Cerebellar cortex (tissue), 1 donor: ENCODE measurements at regions not wholly inside any gene's neighbourhood (a gene's known extent, or its start where the extent isn't known, plus 50 kb on each side); places are given as distances from the start of the nearest gene placed in this dataset.

Experiments used
- DNase-seq: peaks from one replicate; pipeline ENCODE4 v3.0.0-alpha.2; 2015; ENCODE audit warnings: low spot score

DNA sequence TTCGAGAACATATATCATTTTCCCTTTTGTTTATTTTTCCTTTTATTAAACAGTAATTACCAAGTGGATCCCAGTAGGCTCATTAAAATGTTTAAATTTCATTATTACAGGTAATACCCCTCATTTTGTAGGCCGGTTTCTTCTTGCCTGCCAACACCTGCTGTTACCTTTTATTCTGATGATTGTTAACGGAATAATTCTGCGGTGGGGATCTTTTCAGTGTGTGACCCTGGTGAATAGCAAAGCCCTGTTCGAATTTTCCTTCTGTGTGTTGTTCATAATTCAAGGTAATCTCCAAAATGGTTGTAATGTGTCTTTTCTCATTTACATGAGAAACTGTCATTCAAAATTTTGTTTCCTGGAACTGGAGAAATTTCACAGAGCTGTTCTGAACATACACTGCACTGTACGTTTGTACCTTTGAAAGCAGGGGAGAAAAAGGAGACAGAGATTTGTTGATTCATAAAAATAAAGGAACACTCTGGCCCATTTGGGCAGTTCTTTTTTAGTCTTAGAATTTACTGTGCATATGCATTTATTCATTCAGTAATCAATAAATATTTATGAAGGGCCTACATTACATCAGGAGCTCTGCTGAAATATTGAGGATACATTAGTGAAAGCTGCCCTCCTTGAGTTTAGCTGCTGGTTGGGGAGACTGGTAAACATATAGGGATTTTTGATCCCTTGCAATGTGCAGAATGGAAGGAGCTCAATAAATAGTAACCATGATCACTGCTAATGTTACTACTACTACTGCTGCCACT, 502.0 kb downstream of the QKI start:
- DNase-seq = no peak

DNA sequence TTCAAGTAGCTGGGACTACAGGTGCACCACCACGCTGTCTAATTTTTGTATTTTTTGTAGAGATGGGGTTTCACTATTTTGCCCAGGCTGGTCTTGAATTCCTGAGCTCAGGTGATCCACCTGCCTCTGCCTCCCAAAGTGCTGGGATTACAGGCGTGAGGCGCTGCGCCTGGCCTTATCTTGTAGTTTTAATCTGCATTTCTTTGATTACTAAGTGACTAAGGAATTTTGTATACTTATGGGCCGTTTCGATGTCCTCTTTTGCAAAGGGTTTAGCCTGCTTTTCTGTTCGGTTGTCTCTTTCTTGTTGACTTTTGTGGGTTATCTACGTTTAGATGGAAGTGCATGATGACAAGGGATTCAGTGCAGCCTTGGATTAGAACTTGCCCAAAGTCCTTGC, 500.6 kb downstream of the QKI start:
- no peak for DNase-seq

DNA sequence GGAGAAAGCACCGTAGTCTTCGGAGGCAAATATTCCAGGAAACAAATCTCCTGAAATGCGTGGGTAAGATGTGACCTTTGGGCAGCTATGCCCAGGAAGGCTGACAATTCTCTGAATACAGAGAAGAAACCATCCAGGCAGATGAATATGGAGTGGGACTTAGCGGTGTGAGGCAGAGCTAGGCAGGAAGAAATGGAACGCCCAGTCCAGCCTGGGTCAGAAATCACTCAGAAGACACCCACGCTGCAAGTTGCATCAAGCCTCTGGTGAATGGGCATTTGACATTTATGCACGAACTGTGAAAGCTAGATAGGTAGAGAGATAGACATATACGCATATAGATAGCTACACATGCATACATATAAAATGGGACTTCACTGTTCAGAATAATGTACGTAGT, 498.5 kb downstream of the QKI start:
- no peak for DNase-seq

DNA sequence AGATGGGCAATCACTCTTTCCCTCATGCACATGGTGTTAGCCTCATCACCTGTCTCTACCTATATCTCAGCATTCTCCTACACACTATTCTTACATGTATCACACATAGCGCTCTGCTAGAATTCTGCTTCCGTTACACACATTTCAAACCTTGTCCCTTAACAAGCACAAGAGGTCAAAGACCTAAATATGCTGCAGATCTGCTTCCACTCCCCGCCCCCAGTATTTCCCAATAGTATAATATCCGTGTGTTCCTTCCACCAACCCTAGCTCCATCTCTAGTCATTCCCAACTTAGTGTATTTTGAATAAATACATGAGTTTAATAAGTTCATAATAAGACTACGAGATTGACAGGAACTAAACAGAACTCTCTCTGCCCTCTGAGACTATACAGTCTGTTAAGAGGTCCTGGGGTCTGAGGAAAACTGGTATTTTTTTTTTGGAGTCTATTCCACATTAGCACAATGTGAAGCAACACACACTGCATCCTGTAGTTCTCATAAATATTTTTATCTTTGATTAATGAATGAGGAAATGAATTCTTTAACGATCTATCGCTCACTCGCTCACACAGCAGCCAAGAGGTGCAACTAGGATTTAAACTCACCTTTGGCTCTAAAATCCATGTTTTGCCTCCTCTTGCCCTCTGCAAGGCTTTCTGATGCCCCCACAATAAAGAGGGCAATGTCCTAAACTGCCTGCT, 491.6 kb downstream of the QKI start:
- no peak for DNase-seq

DNA sequence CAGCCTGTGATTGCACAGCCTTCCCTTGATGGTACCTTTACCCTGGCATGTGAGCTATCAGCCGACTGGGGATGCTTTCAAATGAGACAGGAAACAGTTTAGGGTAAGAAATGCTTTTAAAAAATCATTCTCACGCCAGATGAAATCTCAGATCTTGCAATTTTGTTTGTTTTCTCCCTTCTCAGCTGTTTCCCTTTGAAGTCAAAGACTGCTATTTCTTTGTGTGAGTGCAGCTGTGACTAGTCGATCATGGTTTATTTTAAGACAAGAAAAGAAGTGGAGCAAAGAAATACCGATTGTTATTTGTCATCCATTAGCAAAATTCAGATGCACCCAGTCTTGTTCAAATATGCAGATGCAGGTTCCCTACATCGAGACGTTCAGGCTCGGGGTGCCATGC, 489.7 kb downstream of the QKI start:
- DNase-seq = no peak

DNA sequence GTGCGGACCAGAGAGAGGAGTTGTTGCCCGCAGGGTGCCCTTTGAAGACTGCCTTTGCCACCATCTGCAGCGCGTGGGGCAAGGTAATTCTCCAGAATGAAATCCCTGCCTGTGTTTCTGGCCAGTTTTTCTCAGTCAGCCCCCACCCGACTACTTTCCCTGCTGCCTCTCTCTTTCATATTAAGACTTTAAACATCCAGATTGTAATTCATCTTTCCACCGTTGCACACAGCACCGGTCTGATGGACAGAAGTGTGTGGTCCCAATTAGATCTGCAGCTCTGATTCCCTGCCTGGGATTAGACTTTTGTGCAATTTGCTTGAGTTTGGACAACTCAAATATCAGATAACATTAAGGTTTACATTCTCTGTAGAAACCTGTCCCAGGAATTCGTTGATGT, 489.0 kb downstream of the QKI start:
- DNase-seq = no peak

DNA sequence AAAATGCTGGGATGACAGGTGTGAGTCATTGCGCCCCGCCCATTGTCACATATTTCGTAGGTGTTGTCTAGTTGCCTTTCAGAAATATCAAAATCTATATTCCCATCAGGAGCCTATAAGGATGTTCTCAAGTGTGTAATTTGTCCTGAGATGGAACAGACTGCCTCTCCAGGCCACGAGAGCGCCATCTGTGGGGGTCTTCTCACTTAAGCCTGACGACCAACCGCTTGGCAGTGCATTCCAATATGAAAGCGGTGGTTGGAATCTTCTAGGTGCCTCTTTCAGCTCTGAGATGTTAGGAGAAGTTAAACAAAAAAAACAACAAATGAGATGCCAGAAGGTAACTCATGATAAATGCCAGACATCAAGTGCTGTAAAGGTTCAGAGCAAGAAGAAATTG, 488.5 kb downstream of the QKI start:
- no peak for DNase-seq

DNA sequence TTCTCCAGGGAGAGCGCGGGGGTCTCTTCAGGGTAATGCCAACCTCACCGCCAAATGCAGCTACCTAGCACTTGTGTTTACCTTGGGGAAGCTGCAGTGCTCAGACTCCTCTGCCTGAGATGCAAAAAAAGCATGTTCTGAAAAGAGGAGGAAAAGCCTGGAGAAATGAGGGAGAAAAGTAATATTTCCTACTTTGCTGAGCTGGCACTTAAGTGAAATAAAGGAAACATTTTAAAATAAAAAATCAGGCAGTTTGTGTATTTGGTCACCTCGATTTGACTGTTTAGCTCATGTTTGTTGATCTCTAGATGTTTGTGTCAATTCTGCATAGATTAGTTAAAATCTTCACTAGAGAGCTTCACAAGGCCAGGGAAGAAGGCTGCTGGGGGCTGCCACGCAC, 487.2 kb downstream of the QKI start:
- DNase-seq = no peak

DNA sequence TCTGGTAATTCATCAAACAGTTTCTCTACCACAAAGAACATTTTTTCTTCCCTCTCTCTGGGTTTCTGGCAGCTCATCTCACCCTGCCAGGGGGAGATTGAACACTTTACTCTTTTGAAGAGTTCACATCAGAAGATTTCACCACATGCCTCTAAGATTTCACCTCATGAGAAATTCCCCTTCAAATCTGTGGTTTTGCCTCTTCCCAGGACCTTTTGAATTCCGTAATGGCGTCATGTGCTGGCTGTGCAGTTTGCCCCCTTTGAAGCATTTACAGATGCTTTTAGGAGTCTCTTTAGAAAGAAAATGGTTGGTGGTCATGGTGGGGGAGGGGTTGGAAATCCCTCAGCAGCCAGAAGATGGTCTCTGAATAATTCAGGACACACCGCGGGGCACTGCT, 486.1 kb downstream of the QKI start:
- DNase-seq = no peak

DNA sequence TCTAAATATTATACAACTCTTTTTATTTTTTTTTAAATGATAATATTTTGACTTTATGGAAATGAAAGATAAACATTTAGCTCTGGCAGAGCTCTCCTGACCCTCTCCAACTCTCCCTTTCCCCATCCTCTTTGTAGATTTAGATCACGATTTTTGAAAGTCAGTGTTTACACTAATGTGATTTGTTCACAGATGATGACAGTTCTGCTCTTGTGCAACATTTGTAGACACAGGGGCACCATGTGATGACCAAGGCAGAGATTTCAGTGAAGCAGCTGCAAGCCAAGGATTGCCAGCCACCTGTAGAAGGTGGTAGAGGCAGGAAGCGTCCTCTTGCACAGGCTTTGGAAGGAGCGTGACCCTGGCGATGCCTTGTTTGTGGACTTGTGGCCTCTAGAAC, 483.2 kb downstream of the QKI start:
- DNase-seq = no peak

DNA sequence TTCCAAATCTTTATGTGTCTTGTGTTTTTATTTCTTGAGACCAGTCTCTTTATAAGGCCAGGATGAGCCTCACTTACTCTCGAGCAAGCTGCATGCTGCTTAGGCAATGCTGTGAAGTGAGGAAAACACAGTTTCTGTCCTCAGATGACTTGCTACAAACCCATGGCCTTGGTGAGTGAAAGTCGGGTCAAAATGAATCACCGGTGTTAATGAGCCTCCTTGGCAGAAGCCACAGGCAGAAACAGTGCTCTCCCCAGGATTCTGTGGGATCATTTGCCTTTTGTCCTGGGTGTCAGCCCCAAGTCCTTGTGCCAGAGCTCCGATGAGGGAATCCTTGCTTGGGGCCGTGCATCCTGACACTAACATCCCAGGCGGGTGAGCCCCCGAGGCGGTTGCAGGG, 482.5 kb downstream of the QKI start:
- DNase-seq = no peak

DNA sequence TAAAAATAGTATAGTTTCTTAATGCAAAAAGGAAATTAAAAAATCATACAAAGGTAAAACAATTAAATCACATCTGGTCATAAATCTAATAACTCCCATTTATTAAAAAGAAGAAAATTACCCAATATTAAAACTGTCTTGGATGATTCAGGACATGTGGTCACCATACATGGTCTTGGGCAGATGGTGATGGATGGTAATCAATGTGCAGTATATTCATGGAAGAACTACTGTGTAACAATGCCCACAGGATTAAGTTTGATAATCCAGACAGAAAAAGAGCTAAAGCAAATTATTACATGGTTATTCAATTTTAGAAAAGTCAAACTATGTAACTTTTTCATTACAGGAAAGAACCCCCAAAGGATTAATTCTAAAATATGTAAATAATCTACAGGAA, 480.6 kb downstream of the QKI start:
- DNase-seq = no peak

DNA sequence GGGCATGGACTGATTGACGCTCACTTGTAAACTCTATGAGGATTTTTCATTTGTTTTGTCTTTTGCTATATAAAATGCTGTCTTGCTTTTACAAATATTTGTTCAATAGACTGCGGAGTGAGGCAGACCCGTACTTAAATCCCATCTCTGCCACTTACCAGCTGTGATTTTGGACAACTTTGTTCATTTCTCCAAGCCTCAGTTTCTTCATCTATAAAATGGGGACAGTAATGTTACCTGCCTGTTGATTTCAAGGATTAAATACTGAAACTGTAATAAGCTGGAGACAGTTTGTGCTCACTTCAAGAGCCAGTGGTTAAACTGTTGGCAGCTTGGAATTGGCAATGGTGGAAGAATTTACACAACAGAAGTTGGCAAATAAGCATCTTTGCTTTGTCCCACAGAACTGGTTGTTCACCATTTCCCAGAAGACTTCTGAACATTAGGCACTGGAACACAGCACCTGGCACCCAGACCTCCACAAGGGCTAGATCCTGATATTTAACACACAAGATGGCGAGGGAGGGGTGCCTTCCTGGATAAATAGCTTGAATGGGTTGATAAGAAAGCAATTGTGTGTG, 479.2 kb downstream of the QKI start:
- no peak for DNase-seq

DNA sequence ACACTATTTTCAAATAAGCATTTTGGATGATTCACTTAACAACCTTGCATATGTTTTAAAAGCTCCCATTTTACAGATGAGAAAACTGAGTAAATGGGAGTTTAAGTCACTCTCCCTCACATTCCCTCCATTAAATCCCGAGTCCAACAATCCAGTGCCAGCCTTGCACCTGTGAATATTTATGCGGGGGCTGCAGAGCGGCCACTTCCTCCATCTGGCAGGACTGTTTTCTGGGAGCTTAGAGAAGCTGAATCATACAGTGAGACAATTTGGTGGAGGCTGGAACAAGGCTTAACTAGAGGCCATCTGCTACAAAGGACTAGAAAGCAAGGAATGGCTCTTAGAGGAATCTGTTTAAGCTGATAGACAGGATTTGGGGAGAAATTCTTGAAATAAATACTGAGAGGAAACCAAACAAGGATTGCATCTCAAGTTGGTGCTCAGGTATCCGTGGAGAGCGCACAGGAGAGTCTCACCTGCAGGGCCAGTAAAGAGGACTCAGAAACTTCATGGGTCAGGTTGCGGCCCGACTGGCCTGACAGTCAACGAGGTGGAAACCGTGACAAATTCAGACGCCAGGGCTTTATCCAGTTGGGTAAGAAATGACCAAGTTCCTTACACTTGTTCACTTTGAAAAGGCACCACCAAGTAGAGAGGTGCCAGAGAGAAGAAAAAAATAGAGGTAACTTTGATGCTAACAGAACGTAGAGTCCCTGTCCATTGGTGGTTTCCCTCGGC, 478.5 kb downstream of the QKI start:
- DNase-seq = no peak

DNA sequence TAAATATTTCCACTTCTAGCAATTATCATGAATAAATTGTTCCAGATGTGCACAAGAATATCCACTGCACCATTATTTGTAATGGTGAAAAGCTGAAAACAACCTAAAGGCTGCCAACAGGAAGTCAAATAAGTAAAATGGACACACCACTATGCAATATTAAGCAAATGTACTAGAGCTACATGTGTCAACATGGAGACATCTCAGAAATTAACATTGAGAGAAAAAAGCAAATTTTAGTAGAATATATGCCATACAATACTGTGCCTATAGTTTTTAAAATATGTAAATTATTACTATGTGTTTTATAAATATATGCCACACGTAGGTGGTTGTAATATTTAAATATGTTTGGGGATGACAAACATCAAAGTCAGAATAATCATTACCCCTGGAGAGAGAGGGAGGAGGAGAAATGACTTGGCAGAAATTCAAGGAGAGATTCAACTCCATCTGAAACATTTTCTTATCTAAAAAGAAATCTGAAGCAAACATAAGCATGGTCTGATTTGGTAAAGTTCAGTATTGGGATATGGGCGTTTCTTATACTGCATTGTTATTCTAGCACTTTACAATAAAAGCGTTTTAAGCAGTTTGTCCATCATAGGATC, 475.5 kb downstream of the QKI start:
- no peak for DNase-seq

DNA sequence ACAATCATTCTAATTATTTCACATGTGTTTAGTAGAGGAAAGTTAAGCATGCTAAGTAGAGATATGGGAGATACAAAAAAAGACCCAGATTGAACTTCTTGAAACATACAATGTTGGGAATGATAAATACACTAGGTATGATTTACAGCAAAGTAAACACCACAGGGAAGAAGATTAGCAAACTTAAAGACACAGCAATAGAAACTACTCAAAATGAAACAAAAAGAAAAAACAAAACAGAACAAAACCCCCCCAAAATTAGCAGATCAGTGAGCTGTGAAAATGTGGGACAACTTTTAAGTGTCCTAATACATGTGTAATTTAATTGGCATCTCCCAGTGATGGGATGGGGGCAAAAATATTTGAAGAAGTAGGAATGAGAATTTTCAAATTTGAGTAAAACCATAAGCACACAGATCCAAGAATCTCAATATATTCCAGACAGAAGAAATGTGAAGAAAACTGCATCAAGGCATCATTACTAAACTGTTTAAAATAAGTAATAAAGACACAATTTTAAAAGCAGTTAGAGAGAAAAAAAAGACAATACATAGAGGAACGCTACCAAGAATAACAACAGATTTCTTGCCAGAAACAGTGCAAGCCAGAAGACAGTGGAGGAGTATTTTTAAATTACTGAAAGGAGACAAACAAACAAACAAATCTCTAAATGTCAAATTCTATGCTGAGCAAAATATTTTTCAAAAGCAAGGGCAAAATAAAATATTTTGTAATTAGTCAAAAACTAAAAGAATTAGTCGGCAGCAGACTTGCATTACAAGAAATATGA, 473.7 kb downstream of the QKI start:
- DNase-seq = no peak

DNA sequence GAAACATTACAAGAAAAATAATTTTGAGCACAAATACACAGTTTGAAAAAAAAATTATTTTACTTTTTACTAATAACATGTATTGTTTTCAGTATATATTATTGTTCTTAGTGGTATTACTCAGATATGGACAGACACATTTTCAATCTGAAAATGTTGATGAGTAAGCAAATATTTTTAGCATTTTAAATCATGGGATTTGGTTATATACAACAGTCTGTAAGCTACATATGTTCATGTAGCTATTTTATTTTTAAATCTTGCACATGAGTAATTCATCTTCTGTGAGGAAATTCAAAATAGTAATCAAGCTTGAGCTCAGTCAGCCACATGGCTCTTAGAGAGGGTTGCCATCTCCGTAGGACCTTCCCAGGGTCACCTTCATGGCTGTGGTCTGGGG, 471.9 kb downstream of the QKI start:
- no peak for DNase-seq

DNA sequence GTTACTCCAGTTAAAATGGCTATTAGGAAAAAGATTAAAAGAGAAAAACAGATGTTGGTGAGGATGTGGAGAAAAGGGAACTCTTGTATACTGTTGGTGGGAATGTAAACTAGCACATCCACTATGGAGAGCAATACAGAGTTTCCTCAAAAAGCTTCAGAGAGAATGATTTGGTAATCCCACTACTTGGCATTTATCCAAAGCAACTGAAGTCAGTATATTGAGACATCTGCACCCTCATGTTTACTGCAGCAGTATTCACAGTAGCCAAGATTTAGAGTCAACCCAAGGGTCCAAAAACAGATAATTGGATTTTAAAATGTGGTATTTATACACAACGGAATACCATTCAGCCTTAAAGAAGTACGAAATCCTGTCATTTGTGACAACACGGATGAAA, 469.5 kb downstream of the QKI start:
- DNase-seq = no peak

DNA sequence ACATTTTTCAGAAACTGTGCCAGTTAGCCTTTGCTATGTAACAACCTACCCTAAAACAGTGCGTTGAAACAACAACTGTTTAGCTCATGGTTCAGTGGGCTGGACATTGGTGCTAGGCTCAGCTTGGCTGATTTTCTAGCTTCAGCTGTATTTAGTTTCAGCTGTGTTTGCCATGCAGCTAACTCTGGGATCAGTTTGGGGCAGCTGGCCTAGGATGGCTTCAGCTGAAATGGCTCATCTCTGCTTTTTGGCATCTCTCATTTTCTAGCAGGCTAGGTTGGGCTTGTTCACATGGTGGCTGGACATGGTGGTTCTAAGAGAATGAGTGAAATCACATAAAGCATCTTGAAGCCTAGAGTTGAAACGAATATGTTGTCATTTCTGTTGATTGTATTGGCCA, 464.2 kb downstream of the QKI start:
- no peak for DNase-seq

DNA sequence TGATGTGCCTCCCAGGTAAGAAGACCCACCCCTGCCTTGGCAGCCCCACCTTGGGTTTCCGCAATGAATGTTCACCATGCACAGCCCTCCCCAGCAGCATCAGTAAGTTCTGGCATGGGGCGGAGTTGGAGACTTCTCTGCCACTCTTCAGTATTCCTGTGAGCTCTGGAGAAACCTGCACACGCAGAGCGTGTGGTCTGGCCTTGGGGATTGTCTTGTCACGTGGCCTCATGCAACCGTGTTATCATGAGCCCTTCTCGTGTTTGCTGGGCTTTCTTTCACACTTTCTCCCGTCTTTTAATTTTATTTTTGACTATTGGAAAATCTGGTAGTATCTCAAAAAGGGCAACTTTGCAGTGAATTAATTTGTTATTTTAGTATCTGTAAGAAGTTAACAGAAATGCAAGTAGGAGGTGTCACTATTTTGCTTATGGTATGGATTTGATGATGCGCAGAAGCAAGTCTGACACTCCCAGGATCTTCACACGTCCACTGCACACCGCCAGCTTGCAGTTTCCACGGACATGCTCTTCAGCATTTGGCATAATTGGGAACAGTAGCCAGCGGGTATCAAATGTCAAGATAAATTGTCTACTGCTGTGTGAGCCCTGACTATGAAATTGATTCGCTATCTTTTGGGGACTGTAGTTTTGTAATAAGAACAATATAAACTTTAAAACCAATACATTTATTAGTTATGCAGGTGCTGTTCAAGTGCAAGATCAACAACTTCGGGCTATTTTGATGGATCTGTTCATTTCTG, 463.5 kb downstream of the QKI start:
- no peak for DNase-seq

DNA sequence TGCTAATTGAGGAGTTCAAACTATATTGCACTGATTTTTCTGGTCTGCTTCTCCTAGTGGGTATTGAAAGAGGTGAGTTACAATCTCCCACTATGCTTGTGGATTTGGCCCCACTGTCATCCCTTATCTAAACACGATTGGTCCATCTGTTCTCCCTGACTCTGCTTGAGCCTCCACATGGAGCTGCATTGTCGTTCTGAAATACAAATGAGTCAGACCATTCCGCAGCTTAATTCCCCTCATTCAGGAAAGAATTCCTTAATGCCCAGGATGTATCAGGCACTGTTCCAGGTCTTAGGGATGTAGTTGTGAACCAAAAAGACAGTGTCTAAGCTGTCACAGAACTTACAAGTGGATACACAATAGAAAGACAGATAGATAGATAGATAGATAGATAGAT, 461.9 kb downstream of the QKI start:
- no peak for DNase-seq
